ENCODE measurements at regions not wholly inside any gene's neighbourhood (a gene's known extent, or its start where the extent isn't known, plus 50 kb on each side); places are given as distances from the start of the nearest gene placed in this dataset.

- no peak for TF ChIP-seq ZNF155 (tag by site-specific recombination; IDR thresholded peaks at IDR 0.05)
- no peak for TF ChIP-seq SALL2 (tag by site-specific recombination; IDR thresholded peaks at IDR 0.05; ENCODE audit: borderline replicate concordance)
- TF ChIP-seq ZNF148 (tag by site-specific recombination; IDR thresholded peaks at IDR 0.05; ENCODE audit: borderline replicate concordance), result no peak
- TF ChIP-seq BCL6B (tag by site-specific recombination; IDR thresholded peaks at IDR 0.05), result no peak
- TF ChIP-seq ZNF24 (tag by site-specific recombination; IDR thresholded peaks at IDR 0.05), result no peak
- TF ChIP-seq PBX3 (CRISPR knock-in tag; IDR thresholded peaks at IDR 0.05), result no peak
- TF ChIP-seq ZNF26 (tag by site-specific recombination; IDR thresholded peaks at IDR 0.05), result no peak
Observed at GRCh38 chr13:59363947-59364346, 799.8 kb downstream of the DIAPH3 start (continued).

- no peak overlapping the region for H3K4me3 ChIP-seq (ENCODE audit: low read depth, low read length)
- ChIA-PET POLR2A (no interaction called here), CTCF (no interaction called here)
- no peaks in the 10 kb centered on the region for H3K36me3 ChIP-seq (ENCODE audit: control insufficient read depth in 2 of 2, insufficient read depth in 1 of 2, low read length in 2 of 2)
- TF ChIP-seq ZNF341 (tag by site-specific recombination; IDR thresholded peaks at IDR 0.05; ENCODE audit: low read depth) (no peak), ZNF571 (tag by site-specific recombination; IDR thresholded peaks at IDR 0.05) (no peak), OSR2 (tag by site-specific recombination; IDR thresholded peaks at IDR 0.05) (no peak), TCF7L2 (IDR thresholded peaks at IDR 0.05; ENCODE audit: borderline replicate concordance, low read depth, low read length) (no peak), ZNF623 (tag by site-specific recombination; IDR thresholded peaks at IDR 0.05) (no peak), ZNF18 (tag by site-specific recombination; IDR thresholded peaks at IDR 0.05) (no peak), ZNF202 (tag by site-specific recombination; IDR thresholded peaks at IDR 0.05; ENCODE audit: borderline replicate concordance) (no peak), ZBTB26 (tag by site-specific recombination; optimal IDR thresholded peaks at IDR 0.05) (no peak), ZNF214 (tag by site-specific recombination; IDR thresholded peaks at IDR 0.05; ENCODE audit: borderline replicate concordance) (no peak), INSM2 (tag by site-specific recombination; IDR thresholded peaks at IDR 0.05) (no peak), ZNF529 (tag by site-specific recombination; IDR thresholded peaks at IDR 0.05; ENCODE audit: insufficient replicate concordance) (no peak), ZNF473 (tag by site-specific recombination; IDR thresholded peaks at IDR 0.05) (no peak)
- H3K4me1 ChIP-seq (ENCODE audit: control insufficient read depth, insufficient read depth, low read length), result no peaks in the 10 kb centered on the region
- H3K9me3 ChIP-seq (ENCODE audit: control insufficient read depth, insufficient read depth, low read depth, low read length), result no peaks in the 10 kb centered on the region
- no peak overlapping the region for H3K27ac ChIP-seq (ENCODE audit: extremely low read depth, low read depth, low read length)
Observed at GRCh38 chr13:59364641-59365085, 799.1 kb downstream of the DIAPH3 start.

Data from HEK293 (cell line).